Osteoblast (primary cell): ENCODE measurements at regions not wholly inside any gene's neighbourhood (a gene's known extent, or its start where the extent isn't known, plus 50 kb on each side); places are given as distances from the start of the nearest gene placed in this dataset.

Experiments
- DNase-seq: peaks from one replicate; pipeline ENCODE4 v3.0.0; 2011; ENCODE audit warnings: low spot score, mixed read lengths; ENCODE audit not compliant: insufficient read length; ENCODE audit errors: missing footprints
- H2AFZ ChIP-seq: 2 replicates; pipeline ENCODE4 v1.6.0; 2011; ENCODE audit warnings: mild to moderate bottlenecking, low read length
- H3K27ac ChIP-seq: 2 replicates; pipeline ENCODE4 v1.5.1; 2011; ENCODE audit warnings: mild to moderate bottlenecking, low read depth, low read length, moderate library complexity
- H3K27me3 ChIP-seq: 2 replicates; pipeline ENCODE4 v1.6.0; 2012; ENCODE audit warnings: mild to moderate bottlenecking, control low read depth, inconsistent platforms, low read length, moderate library complexity; ENCODE audit not compliant: insufficient read depth
- H3K36me3 ChIP-seq: 2 replicates; pipeline ENCODE4 v1.5.1; 2011; ENCODE audit warnings: mild to moderate bottlenecking, low read length, control low read depth, moderate library complexity; ENCODE audit not compliant: insufficient read depth
- H3K4me1 ChIP-seq: 2 replicates; pipeline ENCODE4 v1.5.1; 2011; ENCODE audit warnings: mild to moderate bottlenecking, low read length, control low read depth, moderate library complexity; ENCODE audit not compliant: insufficient read depth
- H3K4me2 ChIP-seq: 2 replicates; pipeline ENCODE4 v1.6.0; 2011; ENCODE audit warnings: mild to moderate bottlenecking, low read length; ENCODE audit not compliant: insufficient read depth
- H3K4me3 ChIP-seq: fragments of 200-600 bp; sonication (generic); 3 replicates; pipeline ENCODE4 v1.5.1; 2012; ENCODE audit warnings: mild to moderate bottlenecking, low read length, inconsistent platforms; ENCODE audit not compliant: insufficient read depth
- H3K79me2 ChIP-seq: 2 replicates; pipeline ENCODE4 v1.6.0; 2012; ENCODE audit warnings: mild to moderate bottlenecking, low read length, control low read depth, inconsistent platforms; ENCODE audit not compliant: insufficient read depth
- H3K9me3 ChIP-seq: 2 replicates; pipeline ENCODE4 v1.5.1; 2011; ENCODE audit warnings: low read depth, low read length, control low read depth
- H4K20me1 ChIP-seq: 2 replicates; pipeline ENCODE4 v1.6.0; 2012; ENCODE audit warnings: mild to moderate bottlenecking, low read length, control low read depth; ENCODE audit not compliant: insufficient read depth
- TF ChIP-seq, protein P1 (sequence below): IDR thresholded peaks from 2 replicates; pipeline ENCODE4 v1.5.1; 2011; ENCODE audit warnings: mild to moderate bottlenecking, low read depth, low read length, moderate library complexity; ENCODE audit errors: extremely low read depth

DNA sequence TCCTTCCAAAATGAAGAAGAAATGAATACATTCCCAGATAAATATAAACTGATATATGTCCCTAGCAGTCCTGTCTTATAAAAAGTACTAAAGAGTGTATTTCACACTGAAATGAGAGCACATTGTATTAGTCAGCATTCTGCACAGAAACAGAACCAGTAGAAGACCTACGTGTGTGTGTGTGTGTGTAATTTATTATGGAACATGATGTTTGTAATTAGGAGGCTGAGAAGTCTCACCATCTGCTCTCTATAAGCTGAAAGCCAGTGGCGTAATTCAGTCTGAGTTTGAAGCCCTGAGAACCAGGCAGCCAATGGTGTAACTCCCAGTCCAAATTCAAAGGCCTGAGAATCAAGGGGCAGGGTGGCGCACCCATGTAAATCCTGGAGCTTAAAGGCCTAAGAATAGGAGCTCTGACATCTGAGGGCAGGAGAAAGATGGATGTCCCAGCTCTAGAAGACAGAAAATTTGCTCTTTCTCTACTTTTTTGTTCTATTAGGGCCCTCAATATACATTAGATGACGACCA, 146.5 kb upstream of the LYPLAL1 start:
- no peak overlapping the region for H3K4me2 ChIP-seq
- H4K20me1 ChIP-seq: no peaks in the 10 kb centered on the region
- H3K79me2 ChIP-seq: no peaks in the 10 kb centered on the region
- no peak for DNase-seq
- no peak overlapping the region for H3K27ac ChIP-seq
- no peaks in the 10 kb centered on the region for H3K27me3 ChIP-seq
- H3K4me3 ChIP-seq: no peak overlapping the region
- no peaks in the 10 kb centered on the region for H3K9me3 ChIP-seq
- TF ChIP-seq, protein P1, sequence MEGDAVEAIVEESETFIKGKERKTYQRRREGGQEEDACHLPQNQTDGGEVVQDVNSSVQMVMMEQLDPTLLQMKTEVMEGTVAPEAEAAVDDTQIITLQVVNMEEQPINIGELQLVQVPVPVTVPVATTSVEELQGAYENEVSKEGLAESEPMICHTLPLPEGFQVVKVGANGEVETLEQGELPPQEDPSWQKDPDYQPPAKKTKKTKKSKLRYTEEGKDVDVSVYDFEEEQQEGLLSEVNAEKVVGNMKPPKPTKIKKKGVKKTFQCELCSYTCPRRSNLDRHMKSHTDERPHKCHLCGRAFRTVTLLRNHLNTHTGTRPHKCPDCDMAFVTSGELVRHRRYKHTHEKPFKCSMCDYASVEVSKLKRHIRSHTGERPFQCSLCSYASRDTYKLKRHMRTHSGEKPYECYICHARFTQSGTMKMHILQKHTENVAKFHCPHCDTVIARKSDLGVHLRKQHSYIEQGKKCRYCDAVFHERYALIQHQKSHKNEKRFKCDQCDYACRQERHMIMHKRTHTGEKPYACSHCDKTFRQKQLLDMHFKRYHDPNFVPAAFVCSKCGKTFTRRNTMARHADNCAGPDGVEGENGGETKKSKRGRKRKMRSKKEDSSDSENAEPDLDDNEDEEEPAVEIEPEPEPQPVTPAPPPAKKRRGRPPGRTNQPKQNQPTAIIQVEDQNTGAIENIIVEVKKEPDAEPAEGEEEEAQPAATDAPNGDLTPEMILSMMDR: no peak
- no peaks in the 10 kb centered on the region for H3K36me3 ChIP-seq
- peak overlapping the region; percentile 19 for H2AFZ ChIP-seq
- H3K4me1 ChIP-seq: no peaks in the 10 kb centered on the region

DNA sequence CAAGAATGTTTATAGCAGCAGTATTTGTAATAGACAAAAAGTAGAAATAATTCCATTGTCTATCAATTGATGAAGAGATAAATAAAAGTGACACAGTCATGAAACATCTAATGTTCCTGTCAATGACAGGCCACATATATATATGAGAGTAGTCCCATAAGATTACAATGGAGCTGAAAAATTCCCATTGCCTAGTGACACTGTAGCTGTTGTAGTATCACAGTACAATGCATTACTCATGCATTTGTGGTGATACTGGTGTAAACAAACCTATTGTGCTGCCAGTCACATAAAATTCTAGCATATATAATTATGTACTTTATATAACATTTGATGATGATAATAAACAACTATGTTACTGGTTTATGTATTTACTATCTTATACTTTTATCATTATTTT, 141.9 kb upstream of the LYPLAL1 start:
- DNase-seq: no peak
- Histone ChIP-seq H3K27me3 (no peaks in the 10 kb centered on the region), H3K4me2 (no peak overlapping the region)

DNA sequence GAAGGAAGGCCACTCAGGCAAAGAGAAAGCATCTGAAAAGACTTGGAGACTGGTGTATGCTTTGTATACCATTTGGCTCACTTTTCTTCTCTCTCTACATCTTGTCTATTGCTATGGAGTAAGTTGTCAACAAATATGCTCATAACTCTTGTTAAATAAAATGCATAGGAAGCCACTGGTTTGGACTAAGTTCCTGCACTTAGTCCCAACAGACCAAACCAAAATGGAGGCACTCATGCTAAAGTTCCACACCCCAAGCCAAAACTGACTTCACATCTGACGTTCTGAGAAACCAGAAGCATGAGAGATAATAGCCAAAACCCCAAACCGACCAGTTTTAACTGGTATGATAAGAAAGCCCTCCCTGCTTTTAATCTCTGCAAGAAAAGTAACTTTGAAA, 135.3 kb upstream of the LYPLAL1 start:
- Histone ChIP-seq H3K4me2 (no peak overlapping the region), H3K4me3 (no peak overlapping the region), H3K27ac (no peak overlapping the region), H2AFZ (no peak overlapping the region), H3K27me3 (no peaks in the 10 kb centered on the region), H4K20me1 (no peaks in the 10 kb centered on the region), H3K9me3 (no peaks in the 10 kb centered on the region), H3K4me1 (peaks cover 12% of the 10 kb centered on the region), H3K36me3 (no peaks in the 10 kb centered on the region), H3K79me2 (no peaks in the 10 kb centered on the region)
- DNase-seq: no peak
- TF ChIP-seq, protein P1: no peak

More for the DNA sequence above, 141.9 kb upstream of the LYPLAL1 start:
- Histone ChIP-seq H3K4me3 (no peak overlapping the region), H2AFZ (no peak overlapping the region), H3K9me3 (no peaks in the 10 kb centered on the region), H3K36me3 (no peaks in the 10 kb centered on the region), H3K79me2 (no peaks in the 10 kb centered on the region), H4K20me1 (no peaks in the 10 kb centered on the region), H3K4me1 (no peaks in the 10 kb centered on the region), H3K27ac (no peak overlapping the region)
- TF ChIP-seq, protein P1: no peak

DNA sequence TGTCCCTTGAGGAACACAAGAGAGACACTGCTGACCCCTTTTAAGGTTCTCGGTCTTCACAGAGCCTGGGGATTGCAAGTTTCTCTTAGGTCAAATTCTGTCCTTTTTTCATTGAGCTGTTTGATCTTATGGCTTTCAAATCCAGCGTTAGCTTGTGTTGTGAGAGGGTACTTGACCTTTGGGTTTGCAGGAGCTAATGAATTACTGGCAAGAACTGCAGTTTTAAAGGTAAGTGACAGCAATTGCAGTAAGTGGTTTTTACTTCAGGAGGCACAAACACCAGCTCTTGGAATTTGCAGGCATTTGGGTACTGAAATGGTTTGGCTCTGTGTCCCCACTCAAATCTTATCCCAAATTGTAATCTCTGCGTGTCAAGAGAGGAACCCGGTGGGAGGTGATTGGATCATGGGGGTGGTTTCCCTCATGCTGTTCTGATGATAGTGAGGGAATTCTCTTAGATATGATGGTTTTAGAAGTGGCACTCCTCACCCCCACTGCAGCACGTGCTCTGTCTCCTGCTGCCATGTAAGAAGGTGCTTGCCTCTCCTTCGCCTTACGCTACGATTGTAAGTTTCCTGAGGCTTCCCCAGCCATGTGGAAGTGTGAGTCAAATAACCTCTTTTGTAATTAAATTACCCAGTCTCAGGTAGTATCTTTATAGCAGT, 134.5 kb upstream of the LYPLAL1 start:
- no peak for DNase-seq
- H4K20me1 ChIP-seq: no peaks in the 10 kb centered on the region

More for the DNA sequence above, 134.5 kb upstream of the LYPLAL1 start:
- Histone ChIP-seq H3K79me2 (no peaks in the 10 kb centered on the region), H3K4me2 (no peak overlapping the region), H3K27ac (no peak overlapping the region), H3K4me3 (no peak overlapping the region), H3K9me3 (no peaks in the 10 kb centered on the region), H3K27me3 (no peaks in the 10 kb centered on the region), H3K36me3 (no peaks in the 10 kb centered on the region), H2AFZ (no peak overlapping the region), H3K4me1 (peaks cover 12% of the 10 kb centered on the region)
- TF ChIP-seq, protein P1: no peak
